D721Med (cell line): ENCODE measurements at regions not wholly inside any gene's neighbourhood (a gene's known extent, or its start where the extent isn't known, plus 50 kb on each side); places are given as distances from the start of the nearest gene placed in this dataset.

ENCODE experiments used
- DNase-seq: peaks from one replicate; pipeline ENCODE4 v3.0.0; 2011; ENCODE audit warnings: low spot score; ENCODE audit not compliant: insufficient read length
- FAIRE-seq: peaks from 2 replicates; lab custom pipeline; 2011; peaks lifted over from hg19 to GRCh38; lab: Jason Lieb, UNC
- TF ChIP-seq, protein P1 (sequence below): IDR thresholded peaks from 2 replicates; pipeline ENCODE4 v1.5.1; 2012; ENCODE audit warnings: mild to moderate bottlenecking, control low read depth; ENCODE audit not compliant: insufficient read depth; ENCODE audit errors: missing control alignments

DNA sequence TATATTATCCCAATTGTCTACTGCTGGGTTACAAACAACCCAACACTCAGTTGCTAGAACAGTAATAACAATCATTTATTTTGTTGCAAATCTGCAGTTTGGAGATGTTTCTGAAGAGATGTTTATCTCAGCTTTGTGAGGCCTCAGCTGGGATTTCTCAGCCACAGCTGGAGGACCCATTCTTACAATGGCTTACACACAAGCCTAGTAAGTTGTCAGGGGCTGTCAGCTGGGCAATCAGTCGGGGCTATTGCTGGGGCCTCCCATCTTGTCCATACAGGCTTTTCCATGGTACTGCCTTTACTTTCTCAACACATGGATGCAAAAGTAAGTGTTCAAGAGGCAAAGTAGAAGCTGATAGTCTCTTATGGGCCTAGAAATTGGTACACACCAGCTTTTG lies 491.7 kb upstream of the NXPH2 start:
- TF ChIP-seq, protein P1, sequence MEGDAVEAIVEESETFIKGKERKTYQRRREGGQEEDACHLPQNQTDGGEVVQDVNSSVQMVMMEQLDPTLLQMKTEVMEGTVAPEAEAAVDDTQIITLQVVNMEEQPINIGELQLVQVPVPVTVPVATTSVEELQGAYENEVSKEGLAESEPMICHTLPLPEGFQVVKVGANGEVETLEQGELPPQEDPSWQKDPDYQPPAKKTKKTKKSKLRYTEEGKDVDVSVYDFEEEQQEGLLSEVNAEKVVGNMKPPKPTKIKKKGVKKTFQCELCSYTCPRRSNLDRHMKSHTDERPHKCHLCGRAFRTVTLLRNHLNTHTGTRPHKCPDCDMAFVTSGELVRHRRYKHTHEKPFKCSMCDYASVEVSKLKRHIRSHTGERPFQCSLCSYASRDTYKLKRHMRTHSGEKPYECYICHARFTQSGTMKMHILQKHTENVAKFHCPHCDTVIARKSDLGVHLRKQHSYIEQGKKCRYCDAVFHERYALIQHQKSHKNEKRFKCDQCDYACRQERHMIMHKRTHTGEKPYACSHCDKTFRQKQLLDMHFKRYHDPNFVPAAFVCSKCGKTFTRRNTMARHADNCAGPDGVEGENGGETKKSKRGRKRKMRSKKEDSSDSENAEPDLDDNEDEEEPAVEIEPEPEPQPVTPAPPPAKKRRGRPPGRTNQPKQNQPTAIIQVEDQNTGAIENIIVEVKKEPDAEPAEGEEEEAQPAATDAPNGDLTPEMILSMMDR, result no peak
- FAIRE-seq (no peak), DNase-seq (no peak)

DNA sequence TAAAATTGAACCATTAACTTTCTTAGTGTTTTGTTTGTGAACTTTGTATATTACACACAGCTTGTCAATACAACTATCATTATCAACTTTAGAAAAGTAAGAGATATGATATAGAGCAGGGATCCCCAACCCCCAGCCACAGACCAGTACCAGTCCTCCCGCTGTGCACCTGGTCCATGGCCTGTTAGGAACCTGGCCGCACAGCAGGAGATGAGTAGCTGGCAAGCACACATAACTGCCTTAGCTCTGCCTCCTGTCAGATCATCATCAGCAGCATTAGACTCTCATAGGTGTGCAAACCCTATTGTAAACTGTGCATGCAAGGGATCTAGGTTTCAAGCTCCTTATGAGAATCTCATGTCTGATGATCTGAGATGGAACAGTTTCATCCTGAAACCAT lies 491.0 kb upstream of the NXPH2 start:
- no peak for FAIRE-seq
- TF ChIP-seq, protein P1, result no peak
- no peak for DNase-seq

DNA sequence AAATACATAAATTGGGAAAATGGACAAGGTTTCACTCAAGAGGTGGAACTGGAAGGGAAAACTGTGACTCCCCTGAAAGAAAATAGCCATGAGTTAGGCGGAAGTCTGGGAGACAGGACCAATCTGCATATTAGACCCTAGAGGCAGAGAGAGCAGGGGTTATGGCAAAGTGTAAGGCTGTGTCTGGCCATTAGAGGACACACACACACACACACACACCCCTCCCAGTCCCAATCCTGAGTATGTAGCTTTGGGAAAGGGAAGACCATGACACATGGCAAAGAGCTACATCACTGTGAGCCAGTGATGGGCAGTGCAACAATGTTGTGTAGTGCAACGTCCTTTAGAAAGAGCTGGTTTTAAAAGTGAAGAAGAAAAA lies 479.9 kb upstream of the NXPH2 start:
- no peak for FAIRE-seq
- no peak for DNase-seq
- TF ChIP-seq, protein P1, result no peak

DNA sequence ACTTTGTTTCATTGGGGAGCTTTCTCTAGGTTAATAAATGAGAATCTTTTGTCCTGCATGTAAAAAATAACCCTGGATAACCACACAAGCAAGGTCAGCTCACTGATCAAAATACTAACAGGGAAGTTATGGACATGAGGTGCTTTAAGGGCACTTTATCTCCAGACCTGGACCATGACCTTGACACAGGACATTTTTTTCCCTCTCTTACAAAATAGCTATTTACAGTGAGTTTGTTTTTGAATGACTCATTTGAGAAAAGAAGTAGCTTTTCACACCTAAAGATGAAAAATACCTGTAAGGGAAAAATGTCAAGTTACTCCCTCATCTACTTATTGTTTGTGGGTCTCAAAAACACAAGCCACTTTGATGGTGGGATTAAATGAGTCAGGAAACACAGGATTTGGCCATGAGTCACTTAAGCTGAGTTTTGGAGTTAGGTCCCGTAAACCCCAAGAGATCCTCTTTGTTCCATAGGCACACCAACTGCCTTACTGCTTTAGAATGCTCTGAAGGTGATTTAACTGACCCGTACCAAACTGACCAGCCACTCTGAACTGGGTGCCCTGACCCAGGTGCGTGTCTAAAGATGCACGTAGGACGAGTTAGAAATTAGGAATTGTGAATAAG lies 479.3 kb upstream of the NXPH2 start:
- TF ChIP-seq, protein P1, result no peak
- DNase-seq, result no peak
- no peak for FAIRE-seq

DNA sequence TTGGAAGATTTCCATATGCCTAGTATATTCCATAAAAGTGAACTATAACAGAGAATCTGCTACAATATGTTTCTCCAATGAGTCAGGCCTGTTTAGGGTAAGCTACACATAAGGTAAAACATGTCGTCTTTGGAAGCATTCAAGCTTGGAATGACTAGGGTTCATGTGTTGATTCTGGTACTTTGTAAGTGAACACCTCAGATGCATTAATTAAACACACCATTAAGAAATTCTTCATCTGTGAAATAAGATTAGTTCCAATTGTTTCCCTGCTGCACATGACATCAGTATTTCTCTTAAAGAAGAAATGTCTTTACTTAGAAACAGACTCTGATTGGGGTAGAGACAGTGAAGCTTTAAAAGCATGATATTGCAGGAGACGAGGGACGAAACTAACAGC lies 461.1 kb upstream of the NXPH2 start:
- FAIRE-seq (no peak), DNase-seq (no peak)
- TF ChIP-seq, protein P1, result no peak

DNA sequence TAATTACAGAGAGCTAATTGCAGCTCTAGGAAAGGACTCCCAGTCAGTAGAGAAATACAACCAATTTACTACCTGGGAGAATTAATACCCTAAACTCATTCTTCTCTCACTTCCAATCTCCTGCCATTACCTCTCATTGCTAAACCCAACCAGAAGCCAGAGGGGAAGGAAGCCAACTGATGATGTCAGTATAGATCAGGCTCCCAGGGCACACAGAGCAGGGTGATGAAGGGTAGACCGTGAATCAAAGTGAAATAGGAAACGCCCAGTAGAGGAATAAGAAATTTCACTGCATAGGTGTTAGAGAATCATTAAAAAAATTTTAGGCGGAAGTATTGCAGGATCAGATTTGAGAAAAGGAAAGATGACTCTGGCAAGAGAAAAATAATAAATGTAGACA lies 456.8 kb upstream of the NXPH2 start:
- TF ChIP-seq, protein P1, result no peak
- FAIRE-seq (no peak), DNase-seq (no peak)

DNA sequence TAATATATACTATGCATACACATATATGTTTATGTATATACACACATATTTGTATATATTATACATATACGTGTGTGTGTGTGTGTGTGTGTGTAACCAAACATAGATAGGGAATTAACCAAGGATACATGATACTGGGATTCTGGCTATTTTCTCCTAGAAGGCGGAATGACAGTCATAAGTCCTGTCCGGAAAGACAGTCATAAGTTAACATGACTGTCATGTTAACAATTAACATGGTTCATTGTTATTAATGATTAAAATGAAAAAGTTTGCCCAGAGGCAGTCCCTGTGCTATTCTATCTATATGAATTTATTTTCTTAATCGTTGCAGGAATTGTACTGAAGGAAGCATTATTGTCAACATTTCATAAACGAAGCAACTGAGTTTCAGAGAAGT lies 450.7 kb upstream of the NXPH2 start:
- DNase-seq (no peak), FAIRE-seq (no peak)
- TF ChIP-seq, protein P1, result no peak
